Keratinocyte (primary cell): ENCODE measurements at regions not wholly inside any gene's neighbourhood (a gene's known extent, or its start where the extent isn't known, plus 50 kb on each side); places are given as distances from the start of the nearest gene placed in this dataset.

Experiments
- CTCF ChIP-seq, 3 experiments: IDR thresholded peaks in 1 of 3; conservative IDR thresholded peaks in 1 of 3; optimal IDR thresholded peaks in 1 of 3; 2 replicates in 2 of 3; 3 replicates in 1 of 3; pipeline versions ENCODE3 to v1.5.1; 2011; ENCODE audit warnings: low read length in 3 of 3, mild to moderate bottlenecking in 3 of 3, moderate library complexity in 2 of 3, control low read depth in 1 of 3, inconsistent platforms in 1 of 3; ENCODE audit not compliant: insufficient read depth in 2 of 3; ENCODE audit errors: extremely low read depth in 1 of 3
- EZH2 ChIP-seq: IDR thresholded peaks from one replicate; pipeline ENCODE4 v1.6.1; 2012; ENCODE audit warnings: inconsistent platforms, mild to moderate bottlenecking, low read length, moderate library complexity

- TF ChIP-seq CTCF (optimal IDR thresholded peaks at IDR 0.05 in 1 of 3, IDR thresholded peaks at IDR 0.05 in 1 of 3, conservative IDR thresholded peaks at IDR 0.05 in 1 of 3; ENCODE audit: extremely low read depth in 1 of 3, insufficient read depth in 2 of 3, low read length in 3 of 3) (no peak), EZH2 (no peak)
These were observed 309.5 kb downstream of the ATXN7L3B start for GRCh38 chr12:74847169-74847568.
